HL-60 (cell line): ENCODE measurements at regions not wholly inside any gene's neighbourhood (a gene's known extent, or its start where the extent isn't known, plus 50 kb on each side); places are given as distances from the start of the nearest gene placed in this dataset.

Experiments used
- DNase-seq, 2 experiments: peaks; one replicate each; pipeline ENCODE4 v3.0.0-alpha.2; 2010 to 2020; ENCODE audit warnings: low read depth in 1 of 2, low spot score in 1 of 2
- H3K27ac ChIP-seq: fragments of 250-450 bp; sonication (Bioruptor Pico); replicated peaks from 2 replicates; pipeline ENCODE4 v1.5.1; 2020; ENCODE audit warnings: mild to moderate bottlenecking, moderate library complexity
- H3K27me3 ChIP-seq: fragments of 250-450 bp; sonication (Bioruptor Pico); 2 replicates; pipeline ENCODE4 v1.5.1; 2021; ENCODE audit warnings: mild to moderate bottlenecking, moderate library complexity; ENCODE audit not compliant: insufficient read depth, poor library complexity, severe bottlenecking
- H3K4me3 ChIP-seq: replicated peaks from 2 replicates; pipeline ENCODE4 v1.5.1; 2011; ENCODE audit warnings: mild to moderate bottlenecking, control low read depth, low read length; ENCODE audit not compliant: insufficient read depth
- GABPA ChIP-seq: IDR thresholded peaks from 2 replicates; pipeline ENCODE4 v1.6.1; 2012; ENCODE audit warnings: low read depth
- POLR2AphosphoS5 ChIP-seq: IDR thresholded peaks from 2 replicates; pipeline ENCODE4 v1.6.1; 2012; ENCODE audit warnings: low read depth
- SPI1 ChIP-seq: IDR thresholded peaks from 2 replicates; pipeline ENCODE4 v1.6.1; 2012; ENCODE audit warnings: low read depth, mild to moderate bottlenecking, borderline replicate concordance
- TF ChIP-seq, protein P1 (sequence below): IDR thresholded peaks from 2 replicates; pipeline ENCODE4 v1.6.1; 2012; ENCODE audit warnings: low read depth; ENCODE audit not compliant: insufficient replicate concordance
- TF ChIP-seq, protein P2 (sequence below): IDR thresholded peaks from one replicate; pipeline ENCODE4 v1.5.1; 2011; ENCODE audit warnings: low read length, control low read depth, inconsistent platforms; ENCODE audit not compliant: insufficient read depth

DNA sequence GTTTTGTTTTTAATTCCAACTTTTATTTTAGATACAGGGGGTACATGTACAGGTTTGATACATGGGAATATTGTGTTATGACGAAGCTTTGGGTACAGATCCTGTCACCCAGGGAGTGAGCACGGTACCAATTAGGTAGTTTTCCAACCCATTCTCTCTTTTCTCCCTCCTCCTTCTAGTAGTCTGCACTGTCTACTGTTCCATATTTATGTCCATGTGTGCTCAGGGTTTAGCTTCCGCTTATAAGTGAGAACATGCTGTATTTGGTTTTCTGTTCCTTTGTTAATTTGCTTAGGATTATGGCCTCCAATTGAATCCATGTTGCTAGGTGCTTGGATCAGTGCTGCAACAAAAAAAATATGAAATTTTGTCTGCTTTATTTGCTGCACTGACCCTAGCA, 659.3 kb upstream of the TMEFF2 start:
- Histone ChIP-seq H3K27me3 (no peaks in the 10 kb centered on the region), H3K27ac (no peak overlapping the region), H3K4me3 (no peak overlapping the region)
- TF ChIP-seq GABPA (no peak), POLR2AphosphoS5 (no peak), SPI1 (no peak)
- TF ChIP-seq, protein P1, sequence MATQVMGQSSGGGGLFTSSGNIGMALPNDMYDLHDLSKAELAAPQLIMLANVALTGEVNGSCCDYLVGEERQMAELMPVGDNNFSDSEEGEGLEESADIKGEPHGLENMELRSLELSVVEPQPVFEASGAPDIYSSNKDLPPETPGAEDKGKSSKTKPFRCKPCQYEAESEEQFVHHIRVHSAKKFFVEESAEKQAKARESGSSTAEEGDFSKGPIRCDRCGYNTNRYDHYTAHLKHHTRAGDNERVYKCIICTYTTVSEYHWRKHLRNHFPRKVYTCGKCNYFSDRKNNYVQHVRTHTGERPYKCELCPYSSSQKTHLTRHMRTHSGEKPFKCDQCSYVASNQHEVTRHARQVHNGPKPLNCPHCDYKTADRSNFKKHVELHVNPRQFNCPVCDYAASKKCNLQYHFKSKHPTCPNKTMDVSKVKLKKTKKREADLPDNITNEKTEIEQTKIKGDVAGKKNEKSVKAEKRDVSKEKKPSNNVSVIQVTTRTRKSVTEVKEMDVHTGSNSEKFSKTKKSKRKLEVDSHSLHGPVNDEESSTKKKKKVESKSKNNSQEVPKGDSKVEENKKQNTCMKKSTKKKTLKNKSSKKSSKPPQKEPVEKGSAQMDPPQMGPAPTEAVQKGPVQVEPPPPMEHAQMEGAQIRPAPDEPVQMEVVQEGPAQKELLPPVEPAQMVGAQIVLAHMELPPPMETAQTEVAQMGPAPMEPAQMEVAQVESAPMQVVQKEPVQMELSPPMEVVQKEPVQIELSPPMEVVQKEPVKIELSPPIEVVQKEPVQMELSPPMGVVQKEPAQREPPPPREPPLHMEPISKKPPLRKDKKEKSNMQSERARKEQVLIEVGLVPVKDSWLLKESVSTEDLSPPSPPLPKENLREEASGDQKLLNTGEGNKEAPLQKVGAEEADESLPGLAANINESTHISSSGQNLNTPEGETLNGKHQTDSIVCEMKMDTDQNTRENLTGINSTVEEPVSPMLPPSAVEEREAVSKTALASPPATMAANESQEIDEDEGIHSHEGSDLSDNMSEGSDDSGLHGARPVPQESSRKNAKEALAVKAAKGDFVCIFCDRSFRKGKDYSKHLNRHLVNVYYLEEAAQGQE: no peak
- TF ChIP-seq, protein P2, sequence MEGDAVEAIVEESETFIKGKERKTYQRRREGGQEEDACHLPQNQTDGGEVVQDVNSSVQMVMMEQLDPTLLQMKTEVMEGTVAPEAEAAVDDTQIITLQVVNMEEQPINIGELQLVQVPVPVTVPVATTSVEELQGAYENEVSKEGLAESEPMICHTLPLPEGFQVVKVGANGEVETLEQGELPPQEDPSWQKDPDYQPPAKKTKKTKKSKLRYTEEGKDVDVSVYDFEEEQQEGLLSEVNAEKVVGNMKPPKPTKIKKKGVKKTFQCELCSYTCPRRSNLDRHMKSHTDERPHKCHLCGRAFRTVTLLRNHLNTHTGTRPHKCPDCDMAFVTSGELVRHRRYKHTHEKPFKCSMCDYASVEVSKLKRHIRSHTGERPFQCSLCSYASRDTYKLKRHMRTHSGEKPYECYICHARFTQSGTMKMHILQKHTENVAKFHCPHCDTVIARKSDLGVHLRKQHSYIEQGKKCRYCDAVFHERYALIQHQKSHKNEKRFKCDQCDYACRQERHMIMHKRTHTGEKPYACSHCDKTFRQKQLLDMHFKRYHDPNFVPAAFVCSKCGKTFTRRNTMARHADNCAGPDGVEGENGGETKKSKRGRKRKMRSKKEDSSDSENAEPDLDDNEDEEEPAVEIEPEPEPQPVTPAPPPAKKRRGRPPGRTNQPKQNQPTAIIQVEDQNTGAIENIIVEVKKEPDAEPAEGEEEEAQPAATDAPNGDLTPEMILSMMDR: no peak
- no peak for DNase-seq

DNA sequence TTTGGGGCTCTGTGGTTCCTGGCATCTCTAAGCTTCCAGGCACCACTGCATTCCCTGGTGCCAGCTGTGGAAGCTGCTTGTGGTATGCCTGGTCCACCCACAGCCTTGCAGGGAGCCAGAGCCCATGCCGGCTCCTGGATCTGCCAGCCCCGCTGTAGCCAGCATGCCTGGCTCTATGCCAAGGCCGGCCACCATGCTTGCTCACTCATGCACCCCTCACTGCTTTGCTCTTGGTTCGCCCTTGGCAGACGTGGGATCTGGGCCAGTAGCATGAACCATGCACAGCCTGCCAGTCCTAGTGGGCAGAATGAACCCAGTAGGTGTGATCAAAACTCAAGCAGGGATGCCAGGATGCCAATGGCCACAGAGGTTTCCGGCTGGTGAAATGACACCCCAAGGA, 634.2 kb upstream of the TMEFF2 start:
- no peak for DNase-seq
- no peak for TF ChIP-seq GABPA
- TF ChIP-seq, protein P1: no peak
- TF ChIP-seq POLR2AphosphoS5: no peak
- no peak for TF ChIP-seq SPI1
- TF ChIP-seq, protein P2: no peak
- Histone ChIP-seq H3K4me3 (no peak overlapping the region), H3K27ac (no peak overlapping the region), H3K27me3 (no peaks in the 10 kb centered on the region)

DNA sequence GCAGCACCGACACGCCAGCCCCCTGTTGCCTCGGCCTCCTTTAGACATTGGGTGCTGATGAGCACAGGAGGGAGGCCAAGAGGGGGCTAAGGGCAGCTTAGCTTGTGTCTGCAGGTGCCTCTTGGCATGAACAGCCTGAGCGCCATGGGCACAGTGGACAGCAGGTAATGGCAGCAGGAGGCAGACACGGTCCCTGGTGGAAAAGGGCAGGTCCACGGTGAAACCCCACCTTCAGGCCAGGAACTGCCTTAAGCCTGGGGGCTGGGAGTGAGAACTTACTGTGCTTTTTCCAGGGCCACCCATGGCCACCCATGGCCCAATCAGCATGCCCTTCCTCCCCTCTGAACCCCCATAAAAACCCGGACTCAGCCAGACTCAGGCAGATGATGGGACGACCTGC, 633.4 kb upstream of the TMEFF2 start:
- no peak for DNase-seq
- TF ChIP-seq, protein P2: no peak
- TF ChIP-seq, protein P1: no peak
- H3K27me3 ChIP-seq: no peaks in the 10 kb centered on the region
- H3K4me3 ChIP-seq: no peak overlapping the region
- no peak overlapping the region for H3K27ac ChIP-seq
